A549 (cell line): ENCODE measurements at regions not wholly inside any gene's neighbourhood (a gene's known extent, or its start where the extent isn't known, plus 50 kb on each side); places are given as distances from the start of the nearest gene placed in this dataset.

Experiments used
- ATAC-seq, 2 experiments: fragments of 200-7000 bp in 1 of 2; fragments of >200 bp in 1 of 2; cut with Nextera tagmentation in 1 of 2; cut with Tn5 transposase in 1 of 2; 3 replicates each; pipeline versions ENCODE4 v1.8.0 to v1.9.1; 2018 to 2020; ENCODE audit warnings: mild to moderate bottlenecking in 1 of 2, moderate library complexity in 1 of 2
- CTCF ChIA-PET: fragments of 300-600 bp; sonication (Branson Sonifier 250); formaldehyde crosslinking; extraction: SDS; loops from one replicate; lab custom pipeline; 2021; ENCODE audit warnings: antibody characterized with exemption, inconsistent platforms; lab: Yijun Ruan, JAX
- POLR2A ChIA-PET: fragments of 350-600 bp; formaldehyde crosslinking; extraction: SDS; loops from one replicate; lab custom pipeline; 2021; ENCODE audit warnings: antibody characterized with exemption, inconsistent platforms; lab: Yijun Ruan, JAX
- DNase-seq, 2 experiments: peaks; one replicate each; pipeline versions ENCODE4 v3.0.0 to v3.0.0-alpha.2; 2011 to 2016; ENCODE audit warnings: low read depth in 1 of 2, low spot score in 1 of 2
- FAIRE-seq: peaks from 2 replicates; lab custom pipeline; 2011; peaks lifted over from hg19 to GRCh38; lab: Jason Lieb, UNC
- H3K27ac ChIP-seq, 2 experiments: fragments of >200 bp; sonication (Bioruptor Twin); formaldehyde crosslinking; 3 replicates each; pipeline ENCODE4 v1.5.1; 2016 to 2017
- H3K4me1 ChIP-seq: fragments of >200 bp; sonication (Bioruptor Twin); formaldehyde crosslinking; 3 replicates; pipeline ENCODE4 v1.6.1; 2016
- H3K4me2 ChIP-seq: fragments of >200 bp; sonication (Bioruptor Twin); formaldehyde crosslinking; 3 replicates; pipeline ENCODE4 v1.6.1; 2016
- H3K4me3 ChIP-seq: fragments of >200 bp; sonication (Bioruptor Twin); formaldehyde crosslinking; 3 replicates; pipeline ENCODE4 v1.5.1; 2016
- H3K9me3 ChIP-seq: fragments of >200 bp; sonication (Bioruptor Twin); formaldehyde crosslinking; 3 replicates; pipeline ENCODE4 v1.6.1; 2016
- BHLHE40 ChIP-seq: IDR thresholded peaks from 2 replicates; pipeline ENCODE4 v1.6.1; 2012; ENCODE audit warnings: low read depth, low read length, inconsistent platforms
- CEBPB ChIP-seq, 2 experiments: fragments of >200 bp in 1 of 2; sonication (Bioruptor Twin) in 1 of 2; formaldehyde crosslinking in 1 of 2; IDR thresholded peaks; 2 replicates each; pipeline ENCODE4 v1.6.1; 2012 to 2016
- CHD4 ChIP-seq: fragments of 200-600 bp; sonication (generic); IDR thresholded peaks from 2 replicates; pipeline ENCODE4 v1.6.1; 2016; ENCODE audit warnings: antibody characterized with exemption, mild to moderate bottlenecking, borderline replicate concordance
- EHF ChIP-seq: fragments of 250-450 bp; sonication (Bioruptor Pico); IDR thresholded peaks from 2 replicates; pipeline ENCODE4 v1.5.0; 2020; ENCODE audit warnings: mild to moderate bottlenecking
- EHMT2 ChIP-seq: fragments of 200-600 bp; sonication (generic); IDR thresholded peaks from 2 replicates; pipeline ENCODE4 v1.6.1; 2016; ENCODE audit warnings: antibody characterized with exemption, low read depth, mild to moderate bottlenecking, moderate library complexity
- FOSL2 ChIP-seq, 2 experiments: fragments of 450-650 bp in 1 of 2; fragments of >200 bp in 1 of 2; sonication (Bioruptor Twin) in 1 of 2; formaldehyde crosslinking; IDR thresholded peaks; 2 replicates each; pipeline versions ENCODE4 v1.5.0 to v1.6.1; 2016 to 2020; ENCODE audit warnings: mild to moderate bottlenecking in 1 of 2, moderate library complexity in 1 of 2
- FOXS1 ChIP-seq: fragments of 250-450 bp; sonication (Bioruptor Pico); IDR thresholded peaks from 2 replicates; pipeline ENCODE4 v1.5.0; 2020; ENCODE audit warnings: mild to moderate bottlenecking, moderate library complexity
- GATA3 ChIP-seq: IDR thresholded peaks from 2 replicates; pipeline ENCODE4 v1.6.1; 2012; ENCODE audit warnings: borderline replicate concordance
- HDAC2 ChIP-seq: fragments of 200-600 bp; sonication (generic); IDR thresholded peaks from 2 replicates; pipeline ENCODE4 v1.6.1; 2016
- HEYL ChIP-seq: fragments of 250-450 bp; sonication (Bioruptor Pico); IDR thresholded peaks from 2 replicates; pipeline ENCODE4 v1.8.0; 2021; ENCODE audit warnings: mild to moderate bottlenecking, moderate library complexity
- HOXB5 ChIP-seq: fragments of 250-450 bp; sonication (Bioruptor Pico); IDR thresholded peaks from 2 replicates; pipeline ENCODE4 v1.5.0; 2020; ENCODE audit warnings: mild to moderate bottlenecking, moderate library complexity
- JUN ChIP-seq, 2 experiments: fragments of >200 bp; sonication (Bioruptor Twin); formaldehyde crosslinking; IDR thresholded peaks; 2 replicates in 1 of 2; 3 replicates in 1 of 2; pipeline ENCODE4 v1.6.1; 2016 to 2017
- KDM1A ChIP-seq: fragments of 200-600 bp; sonication (generic); IDR thresholded peaks from 2 replicates; pipeline ENCODE4 v1.6.1; 2016; ENCODE audit warnings: low read depth, mild to moderate bottlenecking
- MYC ChIP-seq: IDR thresholded peaks from 2 replicates; pipeline ENCODE4 v1.6.1; 2012; ENCODE audit warnings: mild to moderate bottlenecking, inconsistent platforms, low read length, improper control_type of control experiment, borderline replicate concordance
- NFE2L2 ChIP-seq: fragments of 150-350 bp; conservative IDR thresholded peaks from 2 replicates; pipeline ENCODE4 v1.6.1; 2014; ENCODE audit warnings: low read length
- NPAS2 ChIP-seq: fragments of 250-450 bp; sonication (Bioruptor Pico); IDR thresholded peaks from 2 replicates; pipeline ENCODE4 v1.8.0; 2022; ENCODE audit warnings: mild to moderate bottlenecking, moderate library complexity, borderline replicate concordance
- NR3C1 ChIP-seq: fragments of >200 bp; sonication (Bioruptor Twin); formaldehyde crosslinking; IDR thresholded peaks from 3 replicates; pipeline ENCODE4 v1.6.1; 2017
- POLR2A ChIP-seq: IDR thresholded peaks from 2 replicates; pipeline ENCODE4 v1.6.1; 2012; ENCODE audit warnings: mild to moderate bottlenecking, low read length
- RARB ChIP-seq: fragments of 250-450 bp; sonication (Bioruptor Pico); IDR thresholded peaks from 2 replicates; pipeline ENCODE4 v1.8.0; 2021; ENCODE audit warnings: mild to moderate bottlenecking, moderate library complexity
- TFCP2L1 ChIP-seq: fragments of 250-450 bp; sonication (Bioruptor Pico); IDR thresholded peaks from 2 replicates; pipeline ENCODE4 v1.5.0; 2021; ENCODE audit warnings: mild to moderate bottlenecking
- ZC3H11A ChIP-seq: fragments of 450-650 bp; IDR thresholded peaks from 2 replicates; pipeline ENCODE4 v1.6.1; 2014; ENCODE audit warnings: antibody characterized with exemption, mild to moderate bottlenecking
- ZNF302 ChIP-seq: fragments of 250-450 bp; sonication (Bioruptor Pico); IDR thresholded peaks from 2 replicates; pipeline ENCODE4 v1.9.0; 2021; ENCODE audit warnings: inconsistent platforms, mild to moderate bottlenecking, moderate library complexity
- WGBS: methylation state at CpG from one replicate; pipeline ENCODE4 v1.1.6; 2017; ENCODE audit errors: missing lambda C conversion rate; 5-methylcytosine and 5-hydroxymethylcytosine counted together
- TF ChIP-seq, protein P1 (sequence below): fragments of >200 bp; sonication (Bioruptor Twin); formaldehyde crosslinking; IDR thresholded peaks from 3 replicates; pipeline ENCODE4 v1.6.1; 2016
- TF ChIP-seq, protein P2 (sequence below): fragments of 250-450 bp; sonication (Bioruptor Pico); IDR thresholded peaks from 2 replicates; pipeline ENCODE4 v1.5.0; 2020; ENCODE audit warnings: low read depth, mild to moderate bottlenecking, moderate library complexity
- TF ChIP-seq, protein P3 (sequence below): fragments of 200-600 bp; sonication (generic); IDR thresholded peaks from 2 replicates; pipeline ENCODE4 v1.6.1; 2016; ENCODE audit warnings: antibody characterized with exemption, mild to moderate bottlenecking, moderate library complexity
- TF ChIP-seq, protein P4 (sequence below): IDR thresholded peaks from 2 replicates; pipeline ENCODE4 v1.6.1; 2012

DNA sequence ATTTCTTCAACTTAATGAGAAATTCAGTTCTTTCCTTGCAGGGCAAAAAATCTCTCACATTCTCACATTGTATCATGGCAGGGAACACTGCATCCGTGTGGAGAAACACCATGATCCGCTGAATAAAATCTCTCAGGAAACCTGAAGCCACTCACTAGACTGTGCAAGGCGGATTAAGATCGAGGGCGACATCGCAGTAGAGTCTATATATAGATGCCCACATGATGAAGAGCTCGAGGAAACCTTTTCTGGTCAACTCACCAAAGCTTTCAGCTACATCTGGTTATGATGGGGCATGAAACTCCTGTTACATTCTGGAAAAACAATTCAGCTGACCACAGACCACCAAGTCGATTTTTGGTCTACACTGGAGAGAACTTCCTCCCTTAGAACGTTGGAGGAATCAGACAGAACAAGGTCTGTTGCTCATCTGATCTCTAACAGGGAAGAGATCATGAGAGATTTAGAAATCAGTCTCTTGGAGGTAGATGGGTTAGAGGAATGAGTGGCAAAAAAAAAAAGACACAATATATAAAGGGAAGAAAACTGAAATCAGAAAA lies 162.9 kb upstream of the ZNF516 start:
- DNase-seq (no peak), ATAC-seq (no peak), FAIRE-seq (no peak)
- WGBS = 52% methylated on average over 9 of the region's 9 CpGs
- Histone ChIP-seq H3K27ac (no peak overlapping the region), H3K4me1 (no peaks in the 10 kb centered on the region), H3K4me2 (no peak overlapping the region), H3K9me3 (no peaks in the 10 kb centered on the region), H3K4me3 (no peak overlapping the region)
- TF ChIP-seq HEYL (CRISPR knock-in tag) = no peak
- TF ChIP-seq POLR2A = no peak
- TF ChIP-seq FOSL2 (IDR thresholded peaks at IDR 0.05) = no peak
- TF ChIP-seq FOSL2 (CRISPR knock-in tag; IDR thresholded peaks at IDR 0.05) = no peak
- no peak for TF ChIP-seq GATA3
- TF ChIP-seq CEBPB (IDR thresholded peaks at IDR 0.05) = no peak
- TF ChIP-seq, protein P1, sequence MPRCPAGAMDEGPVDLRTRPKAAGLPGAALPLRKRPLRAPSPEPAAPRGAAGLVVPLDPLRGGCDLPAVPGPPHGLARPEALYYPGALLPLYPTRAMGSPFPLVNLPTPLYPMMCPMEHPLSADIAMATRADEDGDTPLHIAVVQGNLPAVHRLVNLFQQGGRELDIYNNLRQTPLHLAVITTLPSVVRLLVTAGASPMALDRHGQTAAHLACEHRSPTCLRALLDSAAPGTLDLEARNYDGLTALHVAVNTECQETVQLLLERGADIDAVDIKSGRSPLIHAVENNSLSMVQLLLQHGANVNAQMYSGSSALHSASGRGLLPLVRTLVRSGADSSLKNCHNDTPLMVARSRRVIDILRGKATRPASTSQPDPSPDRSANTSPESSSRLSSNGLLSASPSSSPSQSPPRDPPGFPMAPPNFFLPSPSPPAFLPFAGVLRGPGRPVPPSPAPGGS = no peak
- TF ChIP-seq, protein P2, sequence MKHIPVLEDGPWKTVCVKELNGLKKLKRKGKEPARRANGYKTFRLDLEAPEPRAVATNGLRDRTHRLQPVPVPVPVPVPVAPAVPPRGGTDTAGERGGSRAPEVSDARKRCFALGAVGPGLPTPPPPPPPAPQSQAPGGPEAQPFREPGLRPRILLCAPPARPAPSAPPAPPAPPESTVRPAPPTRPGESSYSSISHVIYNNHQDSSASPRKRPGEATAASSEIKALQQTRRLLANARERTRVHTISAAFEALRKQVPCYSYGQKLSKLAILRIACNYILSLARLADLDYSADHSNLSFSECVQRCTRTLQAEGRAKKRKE = no peak
- no peak for TF ChIP-seq ZC3H11A
- no peak for TF ChIP-seq FOXS1 (CRISPR knock-in tag)
- ChIA-PET CTCF (interaction anchor here (0.6 to 1.2 kb wide), 3 partner anchors 10 to 320 kb away, joined by 3 to 5 read pairs (median 4); no protein-coding TSS in a partner anchor), POLR2A (no interaction called here)

DNA sequence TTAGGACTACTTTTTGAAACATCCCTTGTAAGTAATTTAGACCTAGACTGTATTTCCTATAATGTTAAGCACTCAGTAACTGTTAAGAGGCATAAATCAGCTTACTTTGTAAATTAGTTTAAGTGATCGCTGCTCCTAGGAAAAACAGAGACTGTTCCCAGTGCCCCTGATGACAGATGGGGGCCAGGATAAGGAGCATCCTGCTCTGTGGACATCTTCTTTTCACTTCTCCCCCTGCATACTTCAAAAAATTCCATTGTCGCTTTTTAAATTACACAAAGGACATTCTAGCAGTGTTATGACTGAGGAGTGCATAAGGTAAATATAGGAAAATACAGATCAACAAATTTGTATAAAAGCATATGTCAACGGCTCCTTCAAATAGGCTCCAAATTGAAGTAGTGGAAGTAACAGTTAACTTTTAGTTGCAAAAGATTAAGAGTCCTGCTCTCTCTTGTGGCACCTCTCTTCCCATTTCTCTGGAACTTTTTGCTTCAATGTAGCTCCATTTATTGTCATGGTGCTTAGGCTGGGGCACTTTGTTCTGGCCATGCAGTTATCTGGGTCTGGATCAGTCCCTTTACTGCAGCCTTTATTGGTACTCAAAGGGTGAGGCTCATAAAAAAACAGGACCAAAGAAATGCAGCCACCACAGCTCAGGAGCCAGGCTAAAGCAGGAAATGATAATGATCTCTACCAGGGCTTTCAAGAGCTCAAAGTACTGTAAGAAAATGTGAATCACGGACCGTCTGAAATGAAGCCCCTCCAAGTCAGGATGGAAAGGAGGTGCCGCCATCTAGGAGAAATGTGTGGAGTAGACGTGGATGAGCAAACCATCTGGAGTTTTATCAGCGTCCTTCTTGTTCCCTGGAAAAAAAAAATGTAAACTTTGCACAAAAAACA lies 162.1 kb upstream of the ZNF516 start:
- no peak overlapping the region for H3K4me3 ChIP-seq
- no peaks in the 10 kb centered on the region for H3K9me3 ChIP-seq
- POLR2A ChIA-PET = no interaction called here
- TF ChIP-seq, protein P3, sequence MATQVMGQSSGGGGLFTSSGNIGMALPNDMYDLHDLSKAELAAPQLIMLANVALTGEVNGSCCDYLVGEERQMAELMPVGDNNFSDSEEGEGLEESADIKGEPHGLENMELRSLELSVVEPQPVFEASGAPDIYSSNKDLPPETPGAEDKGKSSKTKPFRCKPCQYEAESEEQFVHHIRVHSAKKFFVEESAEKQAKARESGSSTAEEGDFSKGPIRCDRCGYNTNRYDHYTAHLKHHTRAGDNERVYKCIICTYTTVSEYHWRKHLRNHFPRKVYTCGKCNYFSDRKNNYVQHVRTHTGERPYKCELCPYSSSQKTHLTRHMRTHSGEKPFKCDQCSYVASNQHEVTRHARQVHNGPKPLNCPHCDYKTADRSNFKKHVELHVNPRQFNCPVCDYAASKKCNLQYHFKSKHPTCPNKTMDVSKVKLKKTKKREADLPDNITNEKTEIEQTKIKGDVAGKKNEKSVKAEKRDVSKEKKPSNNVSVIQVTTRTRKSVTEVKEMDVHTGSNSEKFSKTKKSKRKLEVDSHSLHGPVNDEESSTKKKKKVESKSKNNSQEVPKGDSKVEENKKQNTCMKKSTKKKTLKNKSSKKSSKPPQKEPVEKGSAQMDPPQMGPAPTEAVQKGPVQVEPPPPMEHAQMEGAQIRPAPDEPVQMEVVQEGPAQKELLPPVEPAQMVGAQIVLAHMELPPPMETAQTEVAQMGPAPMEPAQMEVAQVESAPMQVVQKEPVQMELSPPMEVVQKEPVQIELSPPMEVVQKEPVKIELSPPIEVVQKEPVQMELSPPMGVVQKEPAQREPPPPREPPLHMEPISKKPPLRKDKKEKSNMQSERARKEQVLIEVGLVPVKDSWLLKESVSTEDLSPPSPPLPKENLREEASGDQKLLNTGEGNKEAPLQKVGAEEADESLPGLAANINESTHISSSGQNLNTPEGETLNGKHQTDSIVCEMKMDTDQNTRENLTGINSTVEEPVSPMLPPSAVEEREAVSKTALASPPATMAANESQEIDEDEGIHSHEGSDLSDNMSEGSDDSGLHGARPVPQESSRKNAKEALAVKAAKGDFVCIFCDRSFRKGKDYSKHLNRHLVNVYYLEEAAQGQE = no peak
- no peak for TF ChIP-seq ZNF302
- TF ChIP-seq NR3C1 = no peak
- TF ChIP-seq NFE2L2 = no peak
- no peak for TF ChIP-seq EHF (CRISPR knock-in tag)
- TF ChIP-seq MYC = no peak
- DNase-seq = no peak
- no peaks in the 10 kb centered on the region for H3K4me1 ChIP-seq
- H3K27ac ChIP-seq = no peak overlapping the region
- ATAC-seq = no peak
- CTCF ChIA-PET = interaction anchor here (0.8 kb wide), 1 partner anchor 52 kb away, joined by 3 read pairs; no protein-coding TSS in a partner anchor
- WGBS = 30% methylated on average over 8 of the region's 8 CpGs
- FAIRE-seq = no peak
- no peak overlapping the region for H3K4me2 ChIP-seq

DNA sequence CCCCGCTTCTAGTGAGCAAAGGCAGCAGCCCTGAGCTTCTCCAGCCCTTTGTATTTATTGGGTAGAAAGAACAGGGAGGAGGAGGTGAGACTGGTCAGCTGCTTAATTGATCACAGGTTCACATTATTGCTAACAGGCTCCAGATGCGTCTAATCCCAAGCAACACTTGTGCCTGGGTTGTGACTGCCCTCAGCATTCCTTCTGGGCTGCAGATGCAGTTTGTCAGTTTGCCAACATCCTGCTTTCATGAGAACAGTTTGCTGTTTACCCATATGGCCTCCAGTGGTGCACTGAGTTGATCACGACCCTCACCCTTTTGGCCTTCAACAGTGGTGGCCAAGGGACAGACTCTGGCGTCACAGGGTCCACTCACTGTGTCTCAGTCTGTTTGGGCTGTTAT lies 159.5 kb upstream of the ZNF516 start:
- CTCF ChIA-PET = no interaction called here
- no peak overlapping the region for H3K4me2 ChIP-seq
- DNase-seq (no peak), ATAC-seq (no peak), FAIRE-seq (no peak)
- H3K4me3 ChIP-seq = no peak overlapping the region
- no peaks in the 10 kb centered on the region for H3K4me1 ChIP-seq
- no peaks in the 10 kb centered on the region for H3K9me3 ChIP-seq
- POLR2A ChIA-PET = no interaction called here
- 27% methylated on average over 4 of the region's 4 CpGs for WGBS
- no peak overlapping the region for H3K27ac ChIP-seq
- TF ChIP-seq BHLHE40 (no peak), TFCP2L1 (CRISPR knock-in tag) (no peak), RARB (no peak), HOXB5 (CRISPR knock-in tag) (no peak), HEYL (CRISPR knock-in tag) (no peak), FOXS1 (CRISPR knock-in tag) (no peak), CEBPB (IDR thresholded peaks at IDR 0.05) (no peak), CHD4 (no peak), NPAS2 (CRISPR knock-in tag) (no peak), EHMT2 (no peak), JUN (IDR thresholded peaks at IDR 0.05) (no peak), KDM1A (no peak), GATA3 (no peak), HDAC2 (no peak)
- TF ChIP-seq, protein P2 = no peak
- TF ChIP-seq, protein P4, sequence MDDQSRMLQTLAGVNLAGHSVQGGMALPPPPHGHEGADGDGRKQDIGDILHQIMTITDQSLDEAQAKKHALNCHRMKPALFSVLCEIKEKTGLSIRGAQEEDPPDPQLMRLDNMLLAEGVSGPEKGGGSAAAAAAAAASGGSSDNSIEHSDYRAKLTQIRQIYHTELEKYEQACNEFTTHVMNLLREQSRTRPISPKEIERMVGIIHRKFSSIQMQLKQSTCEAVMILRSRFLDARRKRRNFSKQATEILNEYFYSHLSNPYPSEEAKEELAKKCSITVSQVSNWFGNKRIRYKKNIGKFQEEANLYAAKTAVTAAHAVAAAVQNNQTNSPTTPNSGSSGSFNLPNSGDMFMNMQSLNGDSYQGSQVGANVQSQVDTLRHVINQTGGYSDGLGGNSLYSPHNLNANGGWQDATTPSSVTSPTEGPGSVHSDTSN = no peak
